Mesodermal cell (in vitro differentiated cells): ENCODE measurements at regions not wholly inside any gene's neighbourhood (a gene's known extent, or its start where the extent isn't known, plus 50 kb on each side); places are given as distances from the start of the nearest gene placed in this dataset.

Experiments
- H3K27ac ChIP-seq: 2 replicates; pipeline ENCODE4 v1.7.0; 2013; ENCODE audit warnings: mild to moderate bottlenecking, low read depth, low read length, moderate library complexity; ENCODE audit not compliant: severe bottlenecking
- H3K36me3 ChIP-seq: 2 replicates; pipeline ENCODE4 v1.7.1; 2013; ENCODE audit warnings: mild to moderate bottlenecking, low read length, moderate library complexity; ENCODE audit not compliant: control insufficient read depth, insufficient read depth
- H3K4me1 ChIP-seq: one replicate; pipeline ENCODE4 v1.7.1; 2013; ENCODE audit warnings: mild to moderate bottlenecking, low read length; ENCODE audit not compliant: insufficient read depth, control insufficient read depth, poor library complexity, severe bottlenecking
- H3K4me3 ChIP-seq: 2 replicates; pipeline ENCODE4 v1.7.0; 2013; ENCODE audit warnings: low read length, control low read depth, mild to moderate bottlenecking; ENCODE audit not compliant: insufficient read depth, poor library complexity, severe bottlenecking; ENCODE audit errors: extremely low read depth
- H3K9me3 ChIP-seq: 2 replicates; pipeline ENCODE4 v1.7.1; 2013; ENCODE audit warnings: mild to moderate bottlenecking, low read length, moderate library complexity; ENCODE audit not compliant: control insufficient read depth
- WGBS, 2 experiments: methylation state at CpG; one replicate each; pipeline ENCODE4 v1.1.5; 2013; ENCODE audit warnings: missing lambda C conversion rate in 2 of 2; ENCODE audit not compliant: insufficient coverage in 2 of 2; 5-methylcytosine and 5-hydroxymethylcytosine counted together

- no peaks in the 10 kb centered on the region for H3K4me1 ChIP-seq
- 71 to 88% methylated on average over 2 to 4 of the region's 5 CpGs for WGBS, 2 experiments
Observed at GRCh38 chr5:8081179-8081578, 212.2 kb downstream of the MTRR start.

GRCh38 chr5:8093669-8094068 is 224.7 kb downstream of the MTRR start:
- no peaks in the 10 kb centered on the region for H3K9me3 ChIP-seq
- H3K36me3 ChIP-seq = no peaks in the 10 kb centered on the region
- no peak overlapping the region for H3K27ac ChIP-seq
- no peak overlapping the region for H3K4me3 ChIP-seq
- no peaks in the 10 kb centered on the region for H3K4me1 ChIP-seq
- 100% methylated on average over 1 of the region's 2 CpGs for WGBS, 2 experiments

More at GRCh38 chr5:8081179-8081578, 212.2 kb downstream of the MTRR start:
- Histone ChIP-seq H3K4me3 (no peak overlapping the region), H3K9me3 (no peaks in the 10 kb centered on the region), H3K36me3 (no peaks in the 10 kb centered on the region), H3K27ac (no peak overlapping the region)

GRCh38 chr5:8094304-8094703 is 225.4 kb downstream of the MTRR start:
- H3K36me3 ChIP-seq = no peaks in the 10 kb centered on the region
- no peak overlapping the region for H3K4me3 ChIP-seq
- no peak overlapping the region for H3K27ac ChIP-seq
- WGBS, 2 experiments = 89 to 94% methylated on average over 2 to 3 of the region's 3 CpGs
- H3K4me1 ChIP-seq = no peaks in the 10 kb centered on the region
- no peaks in the 10 kb centered on the region for H3K9me3 ChIP-seq

- H3K36me3 ChIP-seq = no peaks in the 10 kb centered on the region
- H3K9me3 ChIP-seq = no peaks in the 10 kb centered on the region
- 72 to 100% methylated on average over 1 to 2 of the region's 3 CpGs for WGBS, 2 experiments
- H3K27ac ChIP-seq = no peak overlapping the region
- H3K4me1 ChIP-seq = no peaks in the 10 kb centered on the region
- H3K4me3 ChIP-seq = no peak overlapping the region
Observed at GRCh38 chr5:8097146-8097545, 228.2 kb downstream of the MTRR start.

- WGBS, 2 experiments = 86% methylated on average over 1 of the region's 2 CpGs; no CpG with 5 or more reads in 1 of the 2 experiments
Observed at GRCh38 chr5:8098081-8098480, 229.1 kb downstream of the MTRR start.

GRCh38 chr5:8102714-8103113 is 233.8 kb downstream of the MTRR start:
- Histone ChIP-seq H3K36me3 (no peaks in the 10 kb centered on the region), H3K27ac (no peak overlapping the region), H3K9me3 (no peaks in the 10 kb centered on the region), H3K4me3 (no peak overlapping the region), H3K4me1 (no peaks in the 10 kb centered on the region)
- WGBS, 2 experiments = no CpG with 5 or more reads among the region's 1 CpG

More at GRCh38 chr5:8098081-8098480, 229.1 kb downstream of the MTRR start:
- H3K4me3 ChIP-seq = no peak overlapping the region
- no peak overlapping the region for H3K27ac ChIP-seq
- no peaks in the 10 kb centered on the region for H3K36me3 ChIP-seq
- no peaks in the 10 kb centered on the region for H3K4me1 ChIP-seq
- H3K9me3 ChIP-seq = no peaks in the 10 kb centered on the region

- H3K4me3 ChIP-seq = no peak overlapping the region
- no peaks in the 10 kb centered on the region for H3K9me3 ChIP-seq
- H3K4me1 ChIP-seq = no peaks in the 10 kb centered on the region
- no peak overlapping the region for H3K27ac ChIP-seq
- no peaks in the 10 kb centered on the region for H3K36me3 ChIP-seq
- WGBS, 2 experiments = 42 to 43% methylated on average over 2 of the region's 3 CpGs
Observed at GRCh38 chr5:8114597-8115266, 245.8 kb downstream of the MTRR start.

- Histone ChIP-seq H3K4me3 (no peak overlapping the region), H3K4me1 (no peaks in the 10 kb centered on the region), H3K27ac (no peak overlapping the region), H3K36me3 (no peaks in the 10 kb centered on the region), H3K9me3 (no peaks in the 10 kb centered on the region)
- 88 to 100% methylated on average over 1 of the region's 3 CpGs for WGBS, 2 experiments
Observed at GRCh38 chr5:8123559-8123958, 254.6 kb downstream of the MTRR start.

- Histone ChIP-seq H3K27ac (no peak overlapping the region), H3K36me3 (no peaks in the 10 kb centered on the region), H3K4me1 (no peaks in the 10 kb centered on the region), H3K4me3 (no peak overlapping the region), H3K9me3 (no peaks in the 10 kb centered on the region)
- 85 to 90% methylated on average over 2 to 3 of the region's 5 CpGs for WGBS, 2 experiments
Observed at GRCh38 chr5:8134609-8135008, 265.7 kb downstream of the MTRR start.

- H3K36me3 ChIP-seq = no peaks in the 10 kb centered on the region
- WGBS, 2 experiments = 69 to 84% methylated on average over 3 to 4 of the region's 4 CpGs
- H3K4me1 ChIP-seq = no peaks in the 10 kb centered on the region
- H3K9me3 ChIP-seq = no peaks in the 10 kb centered on the region
- H3K4me3 ChIP-seq = no peak overlapping the region
- no peak overlapping the region for H3K27ac ChIP-seq
Observed at GRCh38 chr5:8135742-8136141, 266.8 kb downstream of the MTRR start.

GRCh38 chr5:8136271-8136670 is 267.3 kb downstream of the MTRR start:
- Histone ChIP-seq H3K4me1 (no peaks in the 10 kb centered on the region), H3K36me3 (no peaks in the 10 kb centered on the region), H3K4me3 (no peak overlapping the region), H3K27ac (no peak overlapping the region), H3K9me3 (no peaks in the 10 kb centered on the region)
- 100% methylated on average over 2 of the region's 3 CpGs; no CpG with 5 or more reads in 1 of the 2 experiments for WGBS, 2 experiments
